ENCODE measurements at regions not wholly inside any gene's neighbourhood (a gene's known extent, or its start where the extent isn't known, plus 50 kb on each side); places are given as distances from the start of the nearest gene placed in this dataset.

- no peaks in the 10 kb centered on the region for H3K9me3 ChIP-seq (ENCODE audit: control insufficient read depth, insufficient read depth, low read length)
- no peaks in the 10 kb centered on the region for H3K36me3 ChIP-seq (ENCODE audit: control insufficient read depth, insufficient read depth, low read length)
- intact Hi-C loops (cut with micrococcal nuclease), result no loop called here
- H3K36me3 Mint-ChIP-seq, result no peaks in the 10 kb centered on the region
- no peaks in the 10 kb centered on the region for H3K4me1 ChIP-seq (ENCODE audit: control insufficient read depth, insufficient read depth, low read length)
- 53% methylated on average over 1 of the region's 1 CpG for WGBS (ENCODE audit: insufficient coverage)
- no peak overlapping the region for H3K27ac ChIP-seq (ENCODE audit: low read length)
- no peaks in the 10 kb centered on the region for H3K4me1 Mint-ChIP-seq
- DNase-seq, result no peak
- H3K27ac Mint-ChIP-seq, result no peak overlapping the region
- H3K27me3 Mint-ChIP-seq (ENCODE audit: low read depth in 2 of 2), result peaks cover 0 to 2% of the 10 kb centered on the region in 2 donors
- H3K27me3 ChIP-seq (ENCODE audit: control insufficient read depth, insufficient read depth, low read length), result no peaks in the 10 kb centered on the region
- ATAC-seq, result no peak
- no peaks in the 10 kb centered on the region for H3K9me3 Mint-ChIP-seq
- no peak overlapping the region for H3K4me3 ChIP-seq (ENCODE audit: low read length)
- TF ChIP-seq CTCF (IDR thresholded peaks at IDR 0.05), result no peak
- H3K4me3 Mint-ChIP-seq, result no peak overlapping the region
Measured at GRCh38 chr7:47085491-47086275, 496.2 kb downstream of the TNS3 start.

- H3K4me1 Mint-ChIP-seq, result no peaks in the 10 kb centered on the region
- no peak overlapping the region for H3K27ac ChIP-seq (ENCODE audit: low read length)
- no peak overlapping the region for H3K4me3 Mint-ChIP-seq
- no peak overlapping the region for H3K4me3 ChIP-seq (ENCODE audit: low read length)
- no peaks in the 10 kb centered on the region for H3K36me3 Mint-ChIP-seq
- no peaks in the 10 kb centered on the region for H3K9me3 Mint-ChIP-seq
- H3K36me3 ChIP-seq (ENCODE audit: control insufficient read depth, insufficient read depth, low read length), result no peaks in the 10 kb centered on the region
- TF ChIP-seq CTCF (IDR thresholded peaks at IDR 0.05), result no peak
- intact Hi-C loops (cut with micrococcal nuclease), result no loop called here
- no peaks in the 10 kb centered on the region for H3K9me3 ChIP-seq (ENCODE audit: control insufficient read depth, insufficient read depth, low read length)
- DNase-seq (no peak), ATAC-seq (no peak)
- 87% methylated on average over 6 of the region's 7 CpGs for WGBS (ENCODE audit: insufficient coverage)
- H3K27me3 ChIP-seq (ENCODE audit: control insufficient read depth, insufficient read depth, low read length), result no peaks in the 10 kb centered on the region
- no peak overlapping the region for H3K27ac Mint-ChIP-seq
- H3K4me1 ChIP-seq (ENCODE audit: control insufficient read depth, insufficient read depth, low read length), result no peaks in the 10 kb centered on the region
- no peaks in the 10 kb centered on the region for H3K27me3 Mint-ChIP-seq (ENCODE audit: low read depth in 2 of 2)
Measured at GRCh38 chr7:47083476-47084250, 498.2 kb downstream of the TNS3 start.

GRCh38 chr7:47080816-47081215 lies 501.1 kb downstream of the TNS3 start:
- no peak for ATAC-seq
- TF ChIP-seq CTCF (IDR thresholded peaks at IDR 0.05), result no peak

More at GRCh38 chr7:47080816-47081215, 501.1 kb downstream of the TNS3 start:
- Mint-ChIP-seq H3K27me3 (ENCODE audit: low read depth in 2 of 2) (no peaks in the 10 kb centered on the region), H3K4me1 (no peaks in the 10 kb centered on the region), H3K4me3 (no peak overlapping the region), H3K36me3 (no peaks in the 10 kb centered on the region), H3K27ac (no peak overlapping the region), H3K9me3 (no peaks in the 10 kb centered on the region)
- Histone ChIP-seq H3K27ac (ENCODE audit: low read length) (no peak overlapping the region), H3K9me3 (ENCODE audit: control insufficient read depth, insufficient read depth, low read length) (no peaks in the 10 kb centered on the region), H3K4me3 (ENCODE audit: low read length) (no peak overlapping the region), H3K4me1 (ENCODE audit: control insufficient read depth, insufficient read depth, low read length) (no peaks in the 10 kb centered on the region), H3K27me3 (ENCODE audit: control insufficient read depth, insufficient read depth, low read length) (no peaks in the 10 kb centered on the region), H3K36me3 (ENCODE audit: control insufficient read depth, insufficient read depth, low read length) (no peaks in the 10 kb centered on the region)
- no peak for DNase-seq
- intact Hi-C loops (cut with micrococcal nuclease), result no loop called here
- 91% methylated on average over 3 of the region's 3 CpGs for WGBS (ENCODE audit: insufficient coverage)

Data from natural killer cell (primary cell).